A549 (cell line): ENCODE measurements at regions not wholly inside any gene's neighbourhood (a gene's known extent, or its start where the extent isn't known, plus 50 kb on each side); places are given as distances from the start of the nearest gene placed in this dataset.

Source experiments
- ATAC-seq, 2 experiments: fragments of 200-7000 bp in 1 of 2; fragments of >200 bp in 1 of 2; cut with Nextera tagmentation in 1 of 2; cut with Tn5 transposase in 1 of 2; 3 replicates each; pipeline versions ENCODE4 v1.8.0 to v1.9.1; 2018 to 2020; ENCODE audit warnings: mild to moderate bottlenecking in 1 of 2, moderate library complexity in 1 of 2
- CTCF ChIA-PET: fragments of 300-600 bp; sonication (Branson Sonifier 250); formaldehyde crosslinking; extraction: SDS; loops from one replicate; lab custom pipeline; 2021; ENCODE audit warnings: antibody characterized with exemption, inconsistent platforms; lab: Yijun Ruan, JAX
- POLR2A ChIA-PET: fragments of 350-600 bp; formaldehyde crosslinking; extraction: SDS; loops from one replicate; lab custom pipeline; 2021; ENCODE audit warnings: antibody characterized with exemption, inconsistent platforms; lab: Yijun Ruan, JAX
- DNase-seq, 2 experiments: peaks; one replicate each; pipeline versions ENCODE4 v3.0.0 to v3.0.0-alpha.2; 2011 to 2016; ENCODE audit warnings: low read depth in 1 of 2, low spot score in 1 of 2
- FAIRE-seq: peaks from 2 replicates; lab custom pipeline; 2011; peaks lifted over from hg19 to GRCh38; lab: Jason Lieb, UNC
- H3K27ac ChIP-seq, 2 experiments: fragments of >200 bp; sonication (Bioruptor Twin); formaldehyde crosslinking; 3 replicates each; pipeline ENCODE4 v1.5.1; 2016 to 2017
- H3K4me1 ChIP-seq: fragments of >200 bp; sonication (Bioruptor Twin); formaldehyde crosslinking; 3 replicates; pipeline ENCODE4 v1.6.1; 2016
- H3K4me2 ChIP-seq: fragments of >200 bp; sonication (Bioruptor Twin); formaldehyde crosslinking; 3 replicates; pipeline ENCODE4 v1.6.1; 2016
- H3K4me3 ChIP-seq: fragments of >200 bp; sonication (Bioruptor Twin); formaldehyde crosslinking; 3 replicates; pipeline ENCODE4 v1.5.1; 2016
- H3K9me3 ChIP-seq: fragments of >200 bp; sonication (Bioruptor Twin); formaldehyde crosslinking; 3 replicates; pipeline ENCODE4 v1.6.1; 2016
- EP300 ChIP-seq, 2 experiments: fragments of >200 bp; sonication (Bioruptor Twin); formaldehyde crosslinking; IDR thresholded peaks; 2 replicates in 1 of 2; 3 replicates in 1 of 2; pipeline ENCODE4 v1.6.1; 2016 to 2017
- ESRRA ChIP-seq: fragments of 150-350 bp; IDR thresholded peaks from 2 replicates; pipeline ENCODE4 v1.6.1; 2014; ENCODE audit warnings: mild to moderate bottlenecking, low read length, borderline replicate concordance
- MAFK ChIP-seq: fragments of 450-650 bp; IDR thresholded peaks from 2 replicates; pipeline ENCODE4 v1.6.1; 2014; ENCODE audit not compliant: partially characterized antibody
- MYC ChIP-seq: IDR thresholded peaks from 2 replicates; pipeline ENCODE4 v1.6.1; 2012; ENCODE audit warnings: mild to moderate bottlenecking, inconsistent platforms, low read length, improper control_type of control experiment, borderline replicate concordance
- NFE2L2 ChIP-seq: fragments of 150-350 bp; conservative IDR thresholded peaks from 2 replicates; pipeline ENCODE4 v1.6.1; 2014; ENCODE audit warnings: low read length
- NR3C1 ChIP-seq: fragments of >200 bp; sonication (Bioruptor Twin); formaldehyde crosslinking; IDR thresholded peaks from 3 replicates; pipeline ENCODE4 v1.6.1; 2017
- RAD21 ChIP-seq, 2 experiments: fragments of >200 bp in 1 of 2; sonication (Bioruptor Twin) in 1 of 2; formaldehyde crosslinking in 1 of 2; IDR thresholded peaks in 1 of 2; conservative IDR thresholded peaks in 1 of 2; 2 replicates in 1 of 2; 3 replicates in 1 of 2; pipeline ENCODE4 v1.6.1; 2012 to 2018; ENCODE audit warnings: inconsistent platforms in 1 of 2
- RCOR1 ChIP-seq: fragments of 150-350 bp; IDR thresholded peaks from 2 replicates; pipeline ENCODE4 v1.6.1; 2014; ENCODE audit warnings: antibody characterized with exemption, low read length, low read depth
- SREBF2 ChIP-seq: fragments of 450-650 bp; IDR thresholded peaks from 2 replicates; pipeline ENCODE4 v1.6.1; 2014; ENCODE audit warnings: mild to moderate bottlenecking, moderate library complexity
- ZSCAN20 ChIP-seq: fragments of 250-450 bp; sonication (Bioruptor Pico); IDR thresholded peaks from 2 replicates; pipeline ENCODE4 v1.8.0; 2022; ENCODE audit warnings: mild to moderate bottlenecking, moderate library complexity
- WGBS: methylation state at CpG from one replicate; pipeline ENCODE4 v1.1.6; 2017; ENCODE audit errors: missing lambda C conversion rate; 5-methylcytosine and 5-hydroxymethylcytosine counted together
- TF ChIP-seq, protein P1 (sequence below): fragments of 250-450 bp; sonication (Bioruptor Pico); IDR thresholded peaks from 2 replicates; pipeline ENCODE4 v1.5.0; 2020; ENCODE audit warnings: low read depth, mild to moderate bottlenecking, moderate library complexity
- TF ChIP-seq, protein P2 (sequence below): IDR thresholded peaks from 2 replicates; pipeline ENCODE4 v1.6.1; 2012; ENCODE audit warnings: low read depth, borderline replicate concordance
- TF ChIP-seq, protein P3 (sequence below): fragments of 200-600 bp; sonication (generic); IDR thresholded peaks from 2 replicates; pipeline ENCODE4 v1.6.1; 2016; ENCODE audit warnings: antibody characterized with exemption, mild to moderate bottlenecking, moderate library complexity
- TF ChIP-seq, protein P4 (sequence below): IDR thresholded peaks from 2 replicates; pipeline ENCODE4 v1.6.1; 2012
- TF ChIP-seq, protein P5 (sequence below): fragments of 150-350 bp; IDR thresholded peaks from 2 replicates; pipeline ENCODE4 v1.6.1; 2014; ENCODE audit warnings: low read depth, mild to moderate bottlenecking, low read length
- TF ChIP-seq, protein P6 (sequence below): IDR thresholded peaks from 2 replicates; pipeline ENCODE4 v1.6.1; 2012
- TF ChIP-seq, protein P7 (sequence below): fragments of >200 bp; sonication (Bioruptor Twin); formaldehyde crosslinking; IDR thresholded peaks from 2 replicates; pipeline ENCODE4 v1.6.1; 2016
- TF ChIP-seq, protein P8 (sequence below): fragments of 250-450 bp; sonication (Bioruptor Pico); IDR thresholded peaks from 2 replicates; pipeline ENCODE4 v1.5.0; 2021; ENCODE audit warnings: mild to moderate bottlenecking, moderate library complexity, borderline replicate concordance
- TF ChIP-seq, protein P9 (sequence below): fragments of 450-650 bp; IDR thresholded peaks from 2 replicates; pipeline ENCODE4 v1.6.1; 2014; ENCODE audit warnings: antibody characterized with exemption

DNA sequence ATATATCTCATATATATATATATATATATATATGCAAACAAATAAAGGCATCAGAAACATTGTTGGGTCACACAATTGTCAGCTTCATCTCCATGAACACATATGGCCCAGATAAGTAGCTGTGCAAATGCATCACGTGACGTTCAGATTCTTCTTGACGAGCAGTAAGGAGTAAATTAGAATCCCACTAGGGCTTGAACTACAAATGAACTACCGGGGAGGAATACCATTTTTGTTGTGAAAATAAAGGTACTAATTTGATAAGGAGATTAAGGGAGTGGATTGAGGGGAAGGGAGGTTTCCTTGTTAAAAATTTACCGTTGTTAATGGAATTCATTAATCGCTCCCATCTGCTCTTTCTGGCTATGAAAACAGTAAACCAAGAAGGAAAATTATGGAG is 186.5 kb upstream of the COPS8 start:
- DNase-seq, result no peak
- Histone ChIP-seq H3K4me2 (no peak overlapping the region), H3K4me3 (no peak overlapping the region), H3K4me1 (no peaks in the 10 kb centered on the region), H3K27ac (no peak overlapping the region), H3K9me3 (no peaks in the 10 kb centered on the region)
- ATAC-seq, result no peak
- TF ChIP-seq MYC (no peak), SREBF2 (no peak), RAD21 (conservative IDR thresholded peaks at IDR 0.05 in 1 of 2, IDR thresholded peaks at IDR 0.05 in 1 of 2) (no peak), ESRRA (no peak), MAFK (no peak)
- TF ChIP-seq, protein P1, sequence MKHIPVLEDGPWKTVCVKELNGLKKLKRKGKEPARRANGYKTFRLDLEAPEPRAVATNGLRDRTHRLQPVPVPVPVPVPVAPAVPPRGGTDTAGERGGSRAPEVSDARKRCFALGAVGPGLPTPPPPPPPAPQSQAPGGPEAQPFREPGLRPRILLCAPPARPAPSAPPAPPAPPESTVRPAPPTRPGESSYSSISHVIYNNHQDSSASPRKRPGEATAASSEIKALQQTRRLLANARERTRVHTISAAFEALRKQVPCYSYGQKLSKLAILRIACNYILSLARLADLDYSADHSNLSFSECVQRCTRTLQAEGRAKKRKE (CRISPR knock-in tag), result no peak
- TF ChIP-seq, protein P2, sequence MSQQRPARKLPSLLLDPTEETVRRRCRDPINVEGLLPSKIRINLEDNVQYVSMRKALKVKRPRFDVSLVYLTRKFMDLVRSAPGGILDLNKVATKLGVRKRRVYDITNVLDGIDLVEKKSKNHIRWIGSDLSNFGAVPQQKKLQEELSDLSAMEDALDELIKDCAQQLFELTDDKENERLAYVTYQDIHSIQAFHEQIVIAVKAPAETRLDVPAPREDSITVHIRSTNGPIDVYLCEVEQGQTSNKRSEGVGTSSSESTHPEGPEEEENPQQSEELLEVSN, result no peak
- TF ChIP-seq, protein P3, sequence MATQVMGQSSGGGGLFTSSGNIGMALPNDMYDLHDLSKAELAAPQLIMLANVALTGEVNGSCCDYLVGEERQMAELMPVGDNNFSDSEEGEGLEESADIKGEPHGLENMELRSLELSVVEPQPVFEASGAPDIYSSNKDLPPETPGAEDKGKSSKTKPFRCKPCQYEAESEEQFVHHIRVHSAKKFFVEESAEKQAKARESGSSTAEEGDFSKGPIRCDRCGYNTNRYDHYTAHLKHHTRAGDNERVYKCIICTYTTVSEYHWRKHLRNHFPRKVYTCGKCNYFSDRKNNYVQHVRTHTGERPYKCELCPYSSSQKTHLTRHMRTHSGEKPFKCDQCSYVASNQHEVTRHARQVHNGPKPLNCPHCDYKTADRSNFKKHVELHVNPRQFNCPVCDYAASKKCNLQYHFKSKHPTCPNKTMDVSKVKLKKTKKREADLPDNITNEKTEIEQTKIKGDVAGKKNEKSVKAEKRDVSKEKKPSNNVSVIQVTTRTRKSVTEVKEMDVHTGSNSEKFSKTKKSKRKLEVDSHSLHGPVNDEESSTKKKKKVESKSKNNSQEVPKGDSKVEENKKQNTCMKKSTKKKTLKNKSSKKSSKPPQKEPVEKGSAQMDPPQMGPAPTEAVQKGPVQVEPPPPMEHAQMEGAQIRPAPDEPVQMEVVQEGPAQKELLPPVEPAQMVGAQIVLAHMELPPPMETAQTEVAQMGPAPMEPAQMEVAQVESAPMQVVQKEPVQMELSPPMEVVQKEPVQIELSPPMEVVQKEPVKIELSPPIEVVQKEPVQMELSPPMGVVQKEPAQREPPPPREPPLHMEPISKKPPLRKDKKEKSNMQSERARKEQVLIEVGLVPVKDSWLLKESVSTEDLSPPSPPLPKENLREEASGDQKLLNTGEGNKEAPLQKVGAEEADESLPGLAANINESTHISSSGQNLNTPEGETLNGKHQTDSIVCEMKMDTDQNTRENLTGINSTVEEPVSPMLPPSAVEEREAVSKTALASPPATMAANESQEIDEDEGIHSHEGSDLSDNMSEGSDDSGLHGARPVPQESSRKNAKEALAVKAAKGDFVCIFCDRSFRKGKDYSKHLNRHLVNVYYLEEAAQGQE, result no peak
- ChIA-PET CTCF (no interaction called here), POLR2A (no interaction called here)
- no peak for FAIRE-seq
- WGBS, result 79% methylated on average over 6 of the region's 6 CpGs

DNA sequence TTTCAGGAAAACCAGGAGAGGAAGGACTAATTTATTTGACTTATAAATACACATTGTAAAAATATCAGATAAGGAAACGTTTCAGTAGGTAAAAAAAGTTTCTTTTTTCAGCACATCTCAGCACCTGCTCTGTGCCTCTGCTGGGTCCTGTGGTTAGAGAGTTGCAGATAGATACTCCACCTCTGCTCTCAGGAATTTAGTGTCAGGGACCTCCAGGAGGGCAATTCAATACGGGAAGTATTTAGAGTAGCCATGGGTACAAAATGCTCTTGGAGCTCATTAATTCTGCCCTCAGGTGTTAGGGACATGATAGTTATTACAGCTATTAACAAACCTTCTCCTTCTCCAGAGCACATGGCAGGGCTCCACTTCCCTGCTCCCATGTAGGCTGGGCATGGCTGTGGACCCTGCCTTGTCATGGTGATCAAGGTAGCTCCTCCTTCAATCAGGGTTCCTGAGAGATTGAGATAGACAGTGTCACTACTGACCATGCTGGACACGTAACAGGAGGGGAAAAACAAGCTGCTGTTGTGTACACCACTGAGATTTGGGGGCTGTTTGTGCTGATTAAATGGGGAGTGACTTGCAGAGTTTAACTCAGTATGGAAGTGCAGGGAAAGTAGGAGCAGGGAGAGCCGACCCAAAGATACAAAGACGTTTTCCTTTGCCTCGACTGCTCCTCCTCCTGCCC is 185.6 kb upstream of the COPS8 start:
- TF ChIP-seq EP300 (IDR thresholded peaks at IDR 0.05) (no peak), MAFK (no peak), NFE2L2 (no peak), RCOR1 (no peak), MYC (no peak), NR3C1 (no peak), ZSCAN20 (CRISPR knock-in tag) (no peak)
- TF ChIP-seq, protein P4, sequence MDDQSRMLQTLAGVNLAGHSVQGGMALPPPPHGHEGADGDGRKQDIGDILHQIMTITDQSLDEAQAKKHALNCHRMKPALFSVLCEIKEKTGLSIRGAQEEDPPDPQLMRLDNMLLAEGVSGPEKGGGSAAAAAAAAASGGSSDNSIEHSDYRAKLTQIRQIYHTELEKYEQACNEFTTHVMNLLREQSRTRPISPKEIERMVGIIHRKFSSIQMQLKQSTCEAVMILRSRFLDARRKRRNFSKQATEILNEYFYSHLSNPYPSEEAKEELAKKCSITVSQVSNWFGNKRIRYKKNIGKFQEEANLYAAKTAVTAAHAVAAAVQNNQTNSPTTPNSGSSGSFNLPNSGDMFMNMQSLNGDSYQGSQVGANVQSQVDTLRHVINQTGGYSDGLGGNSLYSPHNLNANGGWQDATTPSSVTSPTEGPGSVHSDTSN, result no peak
- TF ChIP-seq, protein P5, sequence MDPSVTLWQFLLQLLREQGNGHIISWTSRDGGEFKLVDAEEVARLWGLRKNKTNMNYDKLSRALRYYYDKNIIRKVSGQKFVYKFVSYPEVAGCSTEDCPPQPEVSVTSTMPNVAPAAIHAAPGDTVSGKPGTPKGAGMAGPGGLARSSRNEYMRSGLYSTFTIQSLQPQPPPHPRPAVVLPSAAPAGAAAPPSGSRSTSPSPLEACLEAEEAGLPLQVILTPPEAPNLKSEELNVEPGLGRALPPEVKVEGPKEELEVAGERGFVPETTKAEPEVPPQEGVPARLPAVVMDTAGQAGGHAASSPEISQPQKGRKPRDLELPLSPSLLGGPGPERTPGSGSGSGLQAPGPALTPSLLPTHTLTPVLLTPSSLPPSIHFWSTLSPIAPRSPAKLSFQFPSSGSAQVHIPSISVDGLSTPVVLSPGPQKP, result no peak
- TF ChIP-seq, protein P6, sequence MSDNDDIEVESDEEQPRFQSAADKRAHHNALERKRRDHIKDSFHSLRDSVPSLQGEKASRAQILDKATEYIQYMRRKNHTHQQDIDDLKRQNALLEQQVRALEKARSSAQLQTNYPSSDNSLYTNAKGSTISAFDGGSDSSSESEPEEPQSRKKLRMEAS, result no peak
- TF ChIP-seq, protein P7, sequence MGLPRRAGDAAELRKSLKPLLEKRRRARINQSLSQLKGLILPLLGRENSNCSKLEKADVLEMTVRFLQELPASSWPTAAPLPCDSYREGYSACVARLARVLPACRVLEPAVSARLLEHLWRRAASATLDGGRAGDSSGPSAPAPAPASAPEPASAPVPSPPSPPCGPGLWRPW, result no peak
- TF ChIP-seq, protein P8, sequence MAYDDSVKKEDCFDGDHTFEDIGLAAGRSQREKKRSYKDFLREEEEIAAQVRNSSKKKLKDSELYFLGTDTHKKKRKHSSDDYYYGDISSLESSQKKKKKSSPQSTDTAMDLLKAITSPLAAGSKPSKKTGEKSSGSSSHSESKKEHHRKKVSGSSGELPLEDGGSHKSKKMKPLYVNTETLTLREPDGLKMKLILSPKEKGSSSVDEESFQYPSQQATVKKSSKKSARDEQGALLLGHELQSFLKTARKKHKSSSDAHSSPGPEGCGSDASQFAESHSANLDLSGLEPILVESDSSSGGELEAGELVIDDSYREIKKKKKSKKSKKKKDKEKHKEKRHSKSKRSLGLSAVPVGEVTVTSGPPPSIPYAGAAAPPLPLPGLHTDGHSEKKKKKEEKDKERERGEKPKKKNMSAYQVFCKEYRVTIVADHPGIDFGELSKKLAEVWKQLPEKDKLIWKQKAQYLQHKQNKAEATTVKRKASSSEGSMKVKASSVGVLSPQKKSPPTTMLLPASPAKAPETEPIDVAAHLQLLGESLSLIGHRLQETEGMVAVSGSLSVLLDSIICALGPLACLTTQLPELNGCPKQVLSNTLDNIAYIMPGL (CRISPR knock-in tag), result no peak
- TF ChIP-seq, protein P9, sequence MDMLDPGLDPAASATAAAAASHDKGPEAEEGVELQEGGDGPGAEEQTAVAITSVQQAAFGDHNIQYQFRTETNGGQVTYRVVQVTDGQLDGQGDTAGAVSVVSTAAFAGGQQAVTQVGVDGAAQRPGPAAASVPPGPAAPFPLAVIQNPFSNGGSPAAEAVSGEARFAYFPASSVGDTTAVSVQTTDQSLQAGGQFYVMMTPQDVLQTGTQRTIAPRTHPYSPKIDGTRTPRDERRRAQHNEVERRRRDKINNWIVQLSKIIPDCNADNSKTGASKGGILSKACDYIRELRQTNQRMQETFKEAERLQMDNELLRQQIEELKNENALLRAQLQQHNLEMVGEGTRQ, result no peak
- TF ChIP-seq, all 56 proteins: peak for 0
- CTCF ChIA-PET, result no interaction called here
- H3K4me2 ChIP-seq, result no peak overlapping the region
- FAIRE-seq (no peak), DNase-seq (no peak), ATAC-seq (0 out of 6 replicates have a peak, but pooled peaks of 1 of the 2 experiments have one; percentile 44)
- no peak overlapping the region for H3K4me3 ChIP-seq
- H3K9me3 ChIP-seq, result no peaks in the 10 kb centered on the region
- 25% methylated on average over 6 of the region's 6 CpGs for WGBS
- POLR2A ChIA-PET, result no interaction called here
- H3K27ac ChIP-seq, result no peak overlapping the region
- no peaks in the 10 kb centered on the region for H3K4me1 ChIP-seq
